Daoy (cell line): ENCODE measurements at regions not wholly inside any gene's neighbourhood (a gene's known extent, or its start where the extent isn't known, plus 50 kb on each side); places are given as distances from the start of the nearest gene placed in this dataset.

Experiments used
- DNase-seq: peaks from one replicate; pipeline ENCODE4 v3.0.0-alpha.2; 2015; ENCODE audit warnings: low read depth

GRCh38 chr18:40558706-40559392 lies 1396.2 kb upstream of the PIK3C3 start:
- DNase-seq, result no peak

GRCh38 chr18:40555914-40556313 lies 1399.1 kb upstream of the PIK3C3 start:
- no peak for DNase-seq

GRCh38 chr18:40553029-40553428 lies 1402.0 kb upstream of the PIK3C3 start:
- no peak for DNase-seq

DNA sequence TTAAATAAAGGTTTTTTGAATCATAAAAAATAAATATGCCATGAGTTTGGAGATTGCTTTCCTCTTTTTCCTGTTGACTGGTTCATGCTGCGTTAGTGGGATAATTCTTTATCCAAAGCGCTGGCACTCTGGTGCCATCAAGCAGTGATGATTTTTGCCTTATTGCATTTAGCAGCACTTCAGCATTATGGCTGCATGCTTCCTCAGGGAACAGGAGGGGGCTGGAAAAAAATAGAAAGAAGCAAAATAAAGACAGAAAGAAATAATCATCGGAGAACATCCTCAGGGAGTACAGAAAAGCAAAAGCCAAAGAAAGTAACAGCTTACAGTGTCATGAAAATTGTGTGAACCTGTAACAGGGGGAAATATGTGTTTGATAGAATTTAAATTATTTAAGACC lies 1408.2 kb upstream of the PIK3C3 start:
- DNase-seq, result no peak

DNA sequence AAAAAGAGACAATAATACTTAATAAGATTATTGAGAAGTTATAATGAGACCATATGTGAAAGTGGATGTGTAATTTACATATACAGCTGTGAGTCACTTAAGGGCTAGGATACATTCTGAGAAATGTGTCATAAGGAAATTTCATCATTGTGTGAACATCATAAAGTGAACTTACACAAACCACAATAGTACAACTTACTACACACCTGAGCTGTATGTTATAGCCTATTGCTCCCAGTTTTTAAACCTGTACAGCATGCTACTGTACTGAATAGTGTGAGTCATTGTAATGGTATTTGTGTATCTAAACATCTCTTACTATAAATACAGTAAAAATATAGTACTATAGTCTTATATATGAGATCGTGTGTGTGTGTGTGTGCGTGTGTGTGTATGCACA lies 1420.3 kb upstream of the PIK3C3 start:
- no peak for DNase-seq

DNA sequence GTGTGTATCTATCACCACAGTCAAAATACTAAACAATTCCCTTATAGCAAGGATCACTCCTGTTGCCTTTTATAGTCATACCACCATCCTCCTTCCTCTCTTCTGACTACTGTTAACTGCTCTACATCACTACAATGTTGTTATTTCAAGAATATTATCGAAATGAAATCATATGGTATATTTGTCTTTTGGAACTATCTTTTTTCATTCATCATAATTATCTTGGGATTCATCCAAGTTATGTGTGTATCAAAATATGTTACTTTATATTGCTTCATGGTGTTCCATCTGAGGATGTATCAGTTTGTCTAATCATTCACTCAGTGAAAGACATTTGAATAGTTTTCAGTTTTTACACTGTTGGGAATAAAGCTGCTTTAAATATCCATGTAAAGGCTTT lies 1423.0 kb upstream of the PIK3C3 start:
- no peak for DNase-seq

GRCh38 chr18:40531051-40531450 lies 1424.0 kb upstream of the PIK3C3 start:
- no peak for DNase-seq

GRCh38 chr18:40529478-40529877 lies 1425.6 kb upstream of the PIK3C3 start:
- DNase-seq, result no peak

- DNase-seq, result no peak
Observed at GRCh38 chr18:40524881-40525280, 1430.2 kb upstream of the PIK3C3 start.

DNA sequence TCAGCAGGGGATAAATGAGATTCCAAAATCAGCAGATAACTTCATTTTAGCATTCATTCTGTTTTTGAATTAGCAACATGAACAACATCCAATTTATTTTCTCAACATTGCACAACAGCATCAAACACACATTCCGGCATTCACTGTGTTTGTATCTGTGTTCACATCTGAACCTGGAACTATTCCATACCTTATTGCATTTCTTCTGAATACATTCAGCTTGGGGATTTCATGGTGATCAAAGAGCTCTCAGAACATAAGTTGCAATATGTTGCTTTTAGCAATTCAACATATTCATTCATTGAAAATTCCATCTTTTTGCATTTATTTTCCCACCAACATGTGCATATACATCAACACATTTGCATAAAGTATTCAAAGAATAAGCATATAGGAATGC lies 1431.7 kb upstream of the PIK3C3 start:
- DNase-seq, result no peak

GRCh38 chr18:40501026-40501425 lies 1454.0 kb upstream of the PIK3C3 start:
- DNase-seq, result no peak

GRCh38 chr18:40494603-40495002 lies 1460.4 kb upstream of the PIK3C3 start:
- no peak for DNase-seq

- no peak for DNase-seq
Observed at GRCh38 chr18:40493316-40493715, 1461.7 kb upstream of the PIK3C3 start.

DNA sequence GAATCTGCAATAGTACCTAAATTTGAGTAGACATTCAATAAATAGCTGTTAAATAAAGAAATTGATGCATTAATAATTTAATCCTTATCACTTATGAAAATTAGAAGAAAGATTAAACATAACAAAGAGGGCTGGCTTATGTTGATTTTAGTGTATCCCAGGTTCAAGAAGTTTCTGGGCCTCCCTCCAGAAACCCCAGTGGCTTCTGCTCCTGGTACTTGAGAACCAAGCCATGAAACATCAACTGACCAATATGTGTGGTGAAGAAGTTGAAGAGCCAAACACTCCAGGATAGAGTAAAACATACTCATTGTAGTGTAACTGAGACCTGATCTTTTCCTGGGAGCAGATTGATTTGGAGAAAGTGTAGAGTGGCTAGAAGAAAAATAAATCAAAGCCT lies 1465.7 kb upstream of the PIK3C3 start:
- no peak for DNase-seq

GRCh38 chr18:40485318-40485717 lies 1469.7 kb upstream of the PIK3C3 start:
- no peak for DNase-seq

GRCh38 chr18:40473221-40474029 lies 1481.6 kb upstream of the PIK3C3 start:
- DNase-seq, result no peak

DNA sequence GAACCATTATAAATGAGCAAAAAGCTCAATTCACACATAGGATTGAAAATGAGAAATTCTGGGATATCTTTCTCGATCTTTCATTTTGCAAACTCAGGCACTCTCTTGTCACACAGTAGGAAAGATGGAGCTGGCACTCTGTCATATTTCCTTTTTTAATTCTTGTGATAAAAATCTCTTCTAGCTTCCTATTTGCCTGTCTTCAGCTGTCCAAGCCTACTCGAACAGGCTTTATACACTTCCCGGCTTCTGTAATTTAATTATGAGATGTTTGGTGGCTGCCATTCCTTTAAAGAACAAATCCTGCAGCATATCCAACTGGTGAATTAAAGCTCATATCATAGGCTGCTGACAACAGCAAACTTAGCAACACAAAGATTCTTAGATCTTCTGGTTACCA lies 1484.3 kb upstream of the PIK3C3 start:
- DNase-seq, result no peak

DNA sequence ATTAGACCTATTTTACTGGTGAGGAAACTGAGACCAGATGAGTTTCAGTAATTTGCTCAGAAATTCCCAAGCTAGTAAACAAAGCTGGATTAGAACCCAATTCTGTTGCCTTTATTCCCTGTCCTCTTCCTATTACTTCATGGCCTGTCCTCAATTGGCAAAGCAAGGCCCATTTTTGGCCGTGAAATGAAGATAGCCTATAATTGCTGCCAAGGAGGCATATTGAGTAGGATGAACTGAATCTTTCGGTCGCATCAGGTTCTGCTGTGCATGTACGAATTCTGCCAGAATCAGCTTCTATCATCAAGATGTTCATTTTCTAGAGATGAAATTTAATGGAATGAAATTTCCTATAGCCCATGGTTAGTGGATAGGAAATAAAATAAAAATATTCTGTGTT lies 1485.2 kb upstream of the PIK3C3 start:
- no peak for DNase-seq

DNA sequence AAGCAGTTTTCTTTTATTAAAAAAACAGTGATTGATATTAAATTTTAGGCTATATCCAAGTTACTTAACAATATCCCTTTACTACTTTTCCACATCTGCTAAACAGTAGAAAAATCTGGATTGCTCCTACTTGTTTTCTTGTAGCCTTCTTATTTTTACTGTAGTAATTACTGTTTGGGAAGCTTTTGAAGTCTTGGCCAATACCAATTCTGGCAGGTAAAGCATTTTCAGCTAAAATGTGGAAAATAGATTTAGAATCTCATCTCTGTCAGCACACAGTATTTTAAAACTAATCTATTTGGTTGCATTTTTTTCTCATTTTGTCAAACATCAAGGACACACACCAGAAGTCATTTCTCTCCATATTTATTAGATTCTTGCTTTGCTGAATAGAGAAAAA lies 1485.7 kb upstream of the PIK3C3 start:
- no peak for DNase-seq

GRCh38 chr18:40464032-40464431 lies 1491.0 kb upstream of the PIK3C3 start:
- DNase-seq, result no peak

GRCh38 chr18:40453903-40454302 lies 1501.1 kb upstream of the PIK3C3 start:
- no peak for DNase-seq

DNA sequence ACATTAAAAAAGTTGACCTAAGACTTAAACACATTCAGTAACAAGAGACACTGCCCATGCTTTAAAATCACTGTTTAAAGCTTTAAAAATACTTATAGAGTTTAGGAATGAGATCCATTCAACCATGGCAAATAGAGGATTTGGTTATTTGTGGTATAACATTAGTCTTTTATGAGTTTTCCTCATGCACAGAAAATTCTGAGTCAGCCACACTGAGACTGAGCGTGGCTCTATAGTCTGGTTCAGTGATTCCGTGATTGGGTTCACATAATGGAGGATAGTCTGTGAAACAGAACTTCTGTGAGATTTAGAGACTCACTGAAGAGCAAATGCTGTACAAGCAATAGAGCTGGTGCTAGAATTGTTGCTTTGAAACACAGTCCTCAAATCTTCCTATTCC lies 1502.4 kb upstream of the PIK3C3 start:
- DNase-seq, result no peak

GRCh38 chr18:40450751-40451150 lies 1504.3 kb upstream of the PIK3C3 start:
- no peak for DNase-seq

- DNase-seq, result no peak
Observed at GRCh38 chr18:40447820-40448219, 1507.2 kb upstream of the PIK3C3 start.
